Lung (tissue), 11 donors: ENCODE measurements at regions not wholly inside any gene's neighbourhood (a gene's known extent, or its start where the extent isn't known, plus 50 kb on each side); places are given as distances from the start of the nearest gene placed in this dataset.

Source experiments
- ATAC-seq: fragments of 200-7000 bp; cut with Tn5 transposase; one replicate; pipeline ENCODE4 v1.9.1; 2020; ENCODE audit warnings: moderate number of reproducible peaks; ENCODE audit not compliant: insufficient read depth, low FRiP score
- DNase-seq, 3 donors: peaks; one replicate each; pipeline ENCODE4 v3.0.0-alpha.2; 2013 to 2017
- H3K27ac ChIP-seq, 2 donors: one replicate each; pipeline ENCODE4 v1.5.1; 2013; ENCODE audit warnings: mild to moderate bottlenecking in 2 of 2, moderate library complexity in 2 of 2, control low read depth in 1 of 2, inconsistent platforms in 1 of 2, low read depth in 1 of 2, low read length in 1 of 2
- H3K27me3 ChIP-seq, 3 donors: one replicate each; pipeline ENCODE4 v1.5.1; 2013; ENCODE audit warnings: low read length in 2 of 3; ENCODE audit not compliant: control insufficient read depth in 3 of 3, insufficient read depth in 3 of 3
- H3K36me3 ChIP-seq, 4 donors: one replicate each; pipeline ENCODE4 v1.5.1; 2013; ENCODE audit warnings: low read length in 4 of 4, mild to moderate bottlenecking in 1 of 4, moderate library complexity in 1 of 4; ENCODE audit not compliant: control insufficient read depth in 4 of 4, insufficient read depth in 4 of 4
- H3K4me1 ChIP-seq, 5 donors: one replicate each; pipeline ENCODE4 v1.5.1; 2013; ENCODE audit warnings: low read length in 5 of 5, mild to moderate bottlenecking in 2 of 5, moderate library complexity in 1 of 5; ENCODE audit not compliant: control insufficient read depth in 5 of 5, insufficient read depth in 5 of 5
- H3K4me3 ChIP-seq: one replicate; pipeline ENCODE4 v1.5.1; 2013; ENCODE audit warnings: mild to moderate bottlenecking, control low read depth, moderate library complexity
- H3K9ac ChIP-seq, 2 donors: one replicate each; pipeline ENCODE4 v1.5.1; 2013; ENCODE audit warnings: low read length in 2 of 2, control low read depth in 1 of 2; ENCODE audit not compliant: insufficient read depth in 1 of 2
- H3K9me3 ChIP-seq, 4 donors: one replicate each; pipeline ENCODE4 v1.5.1; 2013; ENCODE audit warnings: low read length in 3 of 4, mild to moderate bottlenecking in 1 of 4, moderate library complexity in 1 of 4; ENCODE audit not compliant: control insufficient read depth in 4 of 4, insufficient read depth in 3 of 4
- WGBS, 2 donors: extraction: QIAGEN DNeasy Blood & Tissue Kit; methylation state at CpG; one replicate each; pipeline ENCODE4 v1.1.7; 2013; 5-methylcytosine and 5-hydroxymethylcytosine counted together
- TF ChIP-seq, protein P1 (sequence below): IDR thresholded peaks from 2 replicates; pipeline ENCODE4 v1.5.1; 2012; ENCODE audit warnings: mild to moderate bottlenecking; ENCODE audit errors: control extremely low read depth, extremely low read depth
- donor health status: control.
- donor health status: control.
- donor health status: Bipolar disorder and iron deficiency.
- donor health status: healthy.
- donor health status: DM: yes; HTN: yes; CAD: no.

DNA sequence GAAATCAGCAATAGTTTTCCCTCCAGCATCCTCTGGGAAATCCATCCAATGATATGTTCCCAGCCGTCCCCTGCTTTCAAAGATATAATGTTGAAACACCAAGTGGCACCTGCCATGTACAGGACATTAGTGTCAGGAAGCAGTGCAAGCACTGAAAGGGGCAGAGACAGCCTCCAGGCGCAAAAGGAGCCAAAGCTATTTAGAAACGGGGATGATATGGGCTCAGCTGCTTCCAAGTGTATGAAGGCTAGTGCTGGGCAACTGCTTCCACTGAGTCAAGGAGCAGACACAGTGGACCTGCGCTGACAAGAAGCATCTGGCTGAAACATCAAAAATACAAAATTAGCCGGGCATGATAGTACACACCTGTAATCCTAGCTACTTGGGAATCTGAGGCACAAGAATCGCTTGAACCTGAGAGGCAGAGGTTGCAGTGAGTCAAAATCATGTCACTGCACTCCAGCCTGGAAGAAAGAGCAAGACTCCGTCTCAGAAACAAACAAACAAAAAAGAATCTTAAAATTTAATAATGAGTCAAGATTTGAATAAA is 119.7 kb downstream of the AQP9 start:
- TF ChIP-seq, protein P1, sequence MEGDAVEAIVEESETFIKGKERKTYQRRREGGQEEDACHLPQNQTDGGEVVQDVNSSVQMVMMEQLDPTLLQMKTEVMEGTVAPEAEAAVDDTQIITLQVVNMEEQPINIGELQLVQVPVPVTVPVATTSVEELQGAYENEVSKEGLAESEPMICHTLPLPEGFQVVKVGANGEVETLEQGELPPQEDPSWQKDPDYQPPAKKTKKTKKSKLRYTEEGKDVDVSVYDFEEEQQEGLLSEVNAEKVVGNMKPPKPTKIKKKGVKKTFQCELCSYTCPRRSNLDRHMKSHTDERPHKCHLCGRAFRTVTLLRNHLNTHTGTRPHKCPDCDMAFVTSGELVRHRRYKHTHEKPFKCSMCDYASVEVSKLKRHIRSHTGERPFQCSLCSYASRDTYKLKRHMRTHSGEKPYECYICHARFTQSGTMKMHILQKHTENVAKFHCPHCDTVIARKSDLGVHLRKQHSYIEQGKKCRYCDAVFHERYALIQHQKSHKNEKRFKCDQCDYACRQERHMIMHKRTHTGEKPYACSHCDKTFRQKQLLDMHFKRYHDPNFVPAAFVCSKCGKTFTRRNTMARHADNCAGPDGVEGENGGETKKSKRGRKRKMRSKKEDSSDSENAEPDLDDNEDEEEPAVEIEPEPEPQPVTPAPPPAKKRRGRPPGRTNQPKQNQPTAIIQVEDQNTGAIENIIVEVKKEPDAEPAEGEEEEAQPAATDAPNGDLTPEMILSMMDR = no peak
- WGBS, 2 donors = 90 to 94% methylated on average over 7 of the region's 7 CpGs
- Histone ChIP-seq H3K9ac (no peak overlapping the region), H3K4me3 (no peak overlapping the region), H3K9me3 (peaks cover 0 to 5% (median 4%) of the 10 kb centered on the region in 4 donors), H3K27me3 (no peaks in the 10 kb centered on the region), H3K36me3 (no peaks in the 10 kb centered on the region), H3K27ac (no peak overlapping the region), H3K4me1 (no peaks in the 10 kb centered on the region)
- ATAC-seq (no peak), DNase-seq (no peak)

DNA sequence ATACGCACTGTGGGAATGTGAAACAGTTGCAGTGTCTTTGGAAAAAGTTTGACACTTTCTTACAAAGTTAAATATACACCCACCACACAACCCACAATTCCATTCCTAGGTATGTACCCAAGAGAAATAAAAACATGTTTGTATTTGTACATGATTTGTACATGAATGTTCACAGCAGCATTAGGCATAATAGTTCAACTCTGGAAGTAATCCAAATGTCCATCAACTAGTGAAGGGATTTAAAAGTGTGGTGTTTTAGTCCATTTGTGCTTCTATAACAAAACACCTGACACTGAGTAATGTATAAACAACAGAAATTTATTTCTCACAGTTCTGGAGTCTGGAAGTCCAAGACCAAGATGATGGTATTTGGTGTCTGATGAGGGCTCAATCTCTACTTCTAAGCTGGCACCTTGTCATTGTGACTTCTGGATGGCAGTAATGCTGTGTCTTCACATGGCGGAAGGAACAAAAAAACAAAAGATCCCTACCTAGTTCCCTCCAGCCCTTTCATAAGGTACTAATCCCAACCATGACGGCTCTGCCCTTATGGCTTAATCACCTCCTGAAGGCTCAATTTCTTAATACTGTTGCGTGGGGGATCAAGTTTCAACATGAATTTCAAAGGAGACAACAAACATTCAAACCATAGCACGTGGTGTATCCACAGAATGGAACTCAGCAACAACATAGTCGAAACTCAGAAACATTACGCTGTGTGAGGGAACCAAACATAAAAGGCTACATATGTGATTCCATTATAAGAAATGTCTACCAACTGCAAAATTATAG is 120.5 kb downstream of the AQP9 start:
- H3K36me3 ChIP-seq = no peaks in the 10 kb centered on the region
- ATAC-seq (no peak), DNase-seq (no peak)
- no peak overlapping the region for H3K9ac ChIP-seq
- no peaks in the 10 kb centered on the region for H3K4me1 ChIP-seq
- no peak overlapping the region for H3K4me3 ChIP-seq
- WGBS, 2 donors = 76 to 84% methylated on average over 7 of the region's 7 CpGs
- H3K9me3 ChIP-seq = peaks cover 0 to 5% (median 4%) of the 10 kb centered on the region in 4 donors
- no peak overlapping the region for H3K27ac ChIP-seq
- TF ChIP-seq, protein P1 = no peak
- H3K27me3 ChIP-seq = no peaks in the 10 kb centered on the region

DNA sequence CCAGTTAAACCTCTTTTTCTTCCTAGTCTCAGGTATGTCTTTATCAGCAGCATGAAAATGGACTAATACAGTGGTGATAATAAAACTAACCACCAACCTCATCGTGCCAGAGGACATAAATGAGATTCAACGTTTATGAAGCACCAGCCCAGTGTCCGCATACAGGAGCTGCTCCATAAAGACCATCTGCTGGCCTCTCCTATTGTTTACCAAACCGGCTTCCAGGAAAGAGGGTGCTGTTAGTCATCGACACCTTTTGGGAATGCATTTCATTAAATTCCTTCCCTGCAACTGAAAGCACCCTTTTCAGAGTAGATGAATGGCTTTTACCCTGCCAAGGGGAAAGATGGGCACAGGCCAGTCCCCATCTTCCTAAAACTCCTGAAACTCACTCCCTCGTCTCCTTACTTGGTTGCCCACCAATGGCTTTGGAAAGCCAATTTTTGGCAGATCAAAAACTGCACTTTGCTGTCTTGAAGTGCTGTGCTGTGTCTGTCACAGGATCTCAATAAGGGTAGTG is 122.1 kb downstream of the AQP9 start:
- peak overlapping the region in 1 of 2 donors; percentile 60 for H3K27ac ChIP-seq
- 82 to 88% methylated on average over 6 of the region's 6 CpGs for WGBS, 2 donors
- DNase-seq (no peak), ATAC-seq (no peak)
- H3K4me1 ChIP-seq = no peaks in the 10 kb centered on the region
- H3K36me3 ChIP-seq = no peaks in the 10 kb centered on the region
- H3K9ac ChIP-seq = no peak overlapping the region
- H3K4me3 ChIP-seq = no peak overlapping the region
- H3K27me3 ChIP-seq = no peaks in the 10 kb centered on the region
- peaks cover 0 to 5% (median 1%) of the 10 kb centered on the region in 4 donors for H3K9me3 ChIP-seq
- TF ChIP-seq, protein P1 = no peak
